ENCODE measurements at regions not wholly inside any gene's neighbourhood (a gene's known extent, or its start where the extent isn't known, plus 50 kb on each side); places are given as distances from the start of the nearest gene placed in this dataset.

GRCh38 chr6:112464901-112465665, 118.0 kb downstream of the RFPL4B start:
- TF ChIP-seq CTCF (IDR thresholded peaks at IDR 0.05; ENCODE audit: low read depth, low read length) (no peak), POLR2A (IDR thresholded peaks at IDR 0.05; ENCODE audit: extremely low read depth, insufficient read length) (no peak), MYC (IDR thresholded peaks at IDR 0.05; ENCODE audit: low read depth, low read length) (no peak)
- TF ChIP-seq, protein P1, sequence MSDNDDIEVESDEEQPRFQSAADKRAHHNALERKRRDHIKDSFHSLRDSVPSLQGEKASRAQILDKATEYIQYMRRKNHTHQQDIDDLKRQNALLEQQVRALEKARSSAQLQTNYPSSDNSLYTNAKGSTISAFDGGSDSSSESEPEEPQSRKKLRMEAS (IDR thresholded peaks at IDR 0.05; ENCODE audit: low read depth, low read length) = no peak

Data from NB4 (cell line).